GM12878 (cell line): ENCODE measurements at regions not wholly inside any gene's neighbourhood (a gene's known extent, or its start where the extent isn't known, plus 50 kb on each side); places are given as distances from the start of the nearest gene placed in this dataset.

Experiments used
- ATAC-seq: fragments of 200-7000 bp; cut with Tn5 transposase; 3 replicates; pipeline ENCODE4 v1.9.1; 2020; ENCODE audit warnings: mild to moderate bottlenecking, moderate library complexity
- BruUV-seq: library from RNA; stranded (reverse); fragments of 400-500 nt; replicated peaks from 2 replicates; lab custom pipeline; 2021; lab: Mats Ljungman, UMichigan
- CTCF ChIA-PET: fragments of 300-600 bp; sonication (Branson Sonifier 250); formaldehyde crosslinking; extraction: SDS; loops from one replicate; lab custom pipeline; 2021; ENCODE audit warnings: inconsistent platforms; lab: Yijun Ruan, JAX
- POLR2A ChIA-PET: fragments of 350-600 bp; formaldehyde crosslinking; extraction: SDS; loops from one replicate; lab custom pipeline; 2021; ENCODE audit warnings: inconsistent platforms; lab: Charles Lee
- RAD21 ChIA-PET: fragments of 300-600 bp; sonication (Branson Sonifier 250); formaldehyde crosslinking; loops from one replicate; lab custom pipeline; 2023; ENCODE audit warnings: antibody characterized with exemption; ENCODE audit not compliant: unreplicated experiment; lab: Charles Lee
- SMC1A ChIA-PET: fragments of 300-600 bp; sonication (Branson Sonifier 250); formaldehyde crosslinking; loops from one replicate; lab custom pipeline; 2023; ENCODE audit not compliant: unreplicated experiment, uncharacterized antibody; lab: Charles Lee
- DNase-seq: peaks from one replicate; pipeline ENCODE4 v3.0.0-alpha.2; 2011; ENCODE audit warnings: low read depth, low spot score
- FAIRE-seq: peaks from 3 replicates; lab custom pipeline; 2011; peaks lifted over from hg19 to GRCh38; lab: Jason Lieb, UNC
- H2AFZ ChIP-seq: 2 replicates; pipeline ENCODE4 v1.6.0; 2011; ENCODE audit warnings: low read depth, low read length, control low read depth; ENCODE audit not compliant: control insufficient read depth
- H3K27ac ChIP-seq: 2 replicates; pipeline ENCODE4 v1.5.1; 2011; ENCODE audit warnings: control low read depth; ENCODE audit not compliant: control insufficient read depth, insufficient read depth
- H3K27me3 ChIP-seq, 2 experiments: replicated peaks in 1 of 2; 2 replicates each; pipeline versions ENCODE4 v1.6.0 to v1.6.1; 2011; ENCODE audit warnings: low read length in 1 of 2; ENCODE audit not compliant: control insufficient read depth in 2 of 2, insufficient read depth in 2 of 2
- H3K36me3 ChIP-seq, 2 experiments: 2 replicates each; pipeline ENCODE4 v1.5.1; 2011; ENCODE audit warnings: low read length in 1 of 2; ENCODE audit not compliant: control insufficient read depth in 2 of 2, insufficient read depth in 2 of 2
- H3K4me1 ChIP-seq: 2 replicates; pipeline ENCODE4 v1.6.1; 2011; ENCODE audit warnings: mild to moderate bottlenecking, low read length, moderate library complexity, mixed read lengths; ENCODE audit not compliant: control insufficient read depth, insufficient read depth
- H3K4me2 ChIP-seq: 2 replicates; pipeline ENCODE4 v1.6.0; 2011; ENCODE audit warnings: control low read depth; ENCODE audit not compliant: control insufficient read depth, insufficient read depth
- H3K4me3 ChIP-seq: fragments of 200-600 bp; sonication (generic); 2 replicates; pipeline ENCODE4 v1.5.1; 2016
- H3K79me2 ChIP-seq: 2 replicates; pipeline ENCODE4 v1.6.0; 2011; ENCODE audit warnings: low read length; ENCODE audit not compliant: control insufficient read depth, insufficient read depth
- H3K9ac ChIP-seq: 2 replicates; pipeline ENCODE4 v1.8.0; 2011; ENCODE audit warnings: low read length, control low read depth, mixed read lengths; ENCODE audit not compliant: control insufficient read depth, insufficient read depth
- H3K9me3 ChIP-seq: replicated peaks from 3 replicates; pipeline ENCODE4 v1.5.1; 2011; ENCODE audit warnings: mild to moderate bottlenecking, low read length; ENCODE audit not compliant: control insufficient read depth, insufficient read depth
- H4K20me1 ChIP-seq: 2 replicates; pipeline ENCODE4 v1.6.0; 2011; ENCODE audit not compliant: control insufficient read depth, insufficient read depth
- BRCA1 ChIP-seq: IDR thresholded peaks from 2 replicates; pipeline ENCODE4 v1.6.1; 2011; ENCODE audit warnings: low read depth, low read length, improper control_type of control experiment
- CBX3 ChIP-seq: fragments of 200-600 bp; sonication (generic); IDR thresholded peaks from 2 replicates; pipeline ENCODE4 v1.6.1; 2016; ENCODE audit warnings: low read depth, borderline replicate concordance
- CBX5 ChIP-seq: sonication (generic); IDR thresholded peaks from 2 replicates; pipeline ENCODE4 v1.6.1; 2016; ENCODE audit warnings: low read depth, moderate library complexity, mild to moderate bottlenecking, inconsistent platforms
- CREM ChIP-seq: IDR thresholded peaks from 2 replicates; pipeline ENCODE4 v1.6.1; 2014; ENCODE audit warnings: antibody characterized with exemption, low read depth
- E2F4 ChIP-seq: IDR thresholded peaks from 2 replicates; pipeline ENCODE4 v1.6.1; 2012; ENCODE audit warnings: low read depth, low read length, improper control_type of control experiment
- EED ChIP-seq: sonication (generic); IDR thresholded peaks from 2 replicates; pipeline ENCODE4 v1.6.1; 2016; ENCODE audit warnings: antibody characterized with exemption, low read depth
- FOS ChIP-seq: IDR thresholded peaks from 3 replicates; pipeline ENCODE4 v1.6.1; 2011; ENCODE audit warnings: borderline replicate concordance; ENCODE audit not compliant: insufficient read length; ENCODE audit errors: extremely low read depth
- FOXK2 ChIP-seq: fragments of 450-650 bp; IDR thresholded peaks from 2 replicates; pipeline ENCODE4 v1.6.1; 2017; ENCODE audit warnings: mild to moderate bottlenecking, moderate library complexity
- KDM1A ChIP-seq: fragments of 200-600 bp; sonication (generic); IDR thresholded peaks from 2 replicates; pipeline ENCODE4 v1.6.1; 2016; ENCODE audit warnings: borderline replicate concordance
- RB1 ChIP-seq: fragments of 450-650 bp; formaldehyde crosslinking; IDR thresholded peaks from 2 replicates; pipeline ENCODE4 v1.6.1; 2017; ENCODE audit warnings: mild to moderate bottlenecking, borderline replicate concordance
- RCOR1 ChIP-seq: conservative IDR thresholded peaks from 2 replicates; pipeline ENCODE4 v1.6.1; 2012; ENCODE audit warnings: low read depth, low read length, improper control_type of control experiment
- RFX5 ChIP-seq: IDR thresholded peaks from 2 replicates; pipeline ENCODE4 v1.6.1; 2011; ENCODE audit warnings: low read depth, low read length, improper control_type of control experiment
- TARDBP ChIP-seq: IDR thresholded peaks from 2 replicates; pipeline ENCODE4 v1.6.1; 2016; ENCODE audit warnings: borderline replicate concordance
- WGBS: methylation state at CpG from one replicate; pipeline ENCODE4 v1.1.6; 2016; ENCODE audit warnings: low lambda C conversion rate; ENCODE audit not compliant: insufficient replicate concordance, insufficient coverage; ENCODE audit errors: missing lambda C conversion rate; 5-methylcytosine and 5-hydroxymethylcytosine counted together
- in situ Hi-C: fragments of 300-500 bp; cut with MboI; formaldehyde crosslinking; loops from 9 replicates; pipeline ENCODE4 v1.14.3; 2018; ENCODE audit warnings: mixed read lengths
- intact Hi-C: fragments of 100-400 bp; cut with micrococcal nuclease; formaldehyde crosslinking; loops from one replicate; pipeline ENCODE4 v1.14.2; 2022; ENCODE audit not compliant: unreplicated experiment
- TF ChIP-seq, protein P1 (sequence below): IDR thresholded peaks from 2 replicates; pipeline ENCODE4 v1.6.1; 2011; ENCODE audit warnings: borderline replicate concordance, low read depth, mild to moderate bottlenecking, moderate library complexity, mixed read lengths, low read length; ENCODE audit not compliant: insufficient read depth; ENCODE audit errors: extremely low read length
- TF ChIP-seq, protein P2 (sequence below): fragments of 450-650 bp; IDR thresholded peaks from 2 replicates; pipeline ENCODE4 v1.6.1; 2018; ENCODE audit warnings: borderline replicate concordance, mild to moderate bottlenecking; ENCODE audit not compliant: partially characterized antibody
- TF ChIP-seq, protein P3 (sequence below), 3 experiments: IDR thresholded peaks in 2 of 3; conservative IDR thresholded peaks in 1 of 3; 2 replicates each; pipeline ENCODE4 v1.5.1; 2011; ENCODE audit warnings: low read depth in 3 of 3, low read length in 3 of 3, mild to moderate bottlenecking in 3 of 3, control low read depth in 2 of 3, moderate library complexity in 2 of 3, inconsistent platforms in 1 of 3, mixed read lengths in 1 of 3; ENCODE audit not compliant: control insufficient read depth in 2 of 3, insufficient read depth in 1 of 3; ENCODE audit errors: extremely low read depth in 1 of 3

DNA sequence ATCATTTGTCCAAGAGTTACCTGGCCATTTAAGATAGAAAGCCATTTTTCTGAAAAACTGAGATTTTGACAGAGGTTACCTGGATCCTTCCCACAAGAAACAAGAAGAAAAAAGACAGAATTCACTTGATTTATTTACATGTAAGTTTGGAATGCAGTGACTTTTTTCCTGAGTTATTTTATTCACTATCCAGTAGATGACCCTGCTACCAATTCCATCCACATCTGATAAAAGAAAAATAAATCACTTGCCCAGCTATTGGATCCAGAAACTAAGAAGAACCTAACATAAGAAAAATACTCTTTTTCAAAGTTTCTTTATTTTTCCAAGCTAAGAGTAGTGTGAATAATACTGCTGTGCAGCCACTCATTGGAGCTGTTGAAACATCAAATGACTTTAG is 275.2 kb downstream of the CETN3 start (continued):
- TF ChIP-seq RCOR1, result no peak
- TF ChIP-seq FOXK2, result no peak
- no peak for TF ChIP-seq TARDBP

DNA sequence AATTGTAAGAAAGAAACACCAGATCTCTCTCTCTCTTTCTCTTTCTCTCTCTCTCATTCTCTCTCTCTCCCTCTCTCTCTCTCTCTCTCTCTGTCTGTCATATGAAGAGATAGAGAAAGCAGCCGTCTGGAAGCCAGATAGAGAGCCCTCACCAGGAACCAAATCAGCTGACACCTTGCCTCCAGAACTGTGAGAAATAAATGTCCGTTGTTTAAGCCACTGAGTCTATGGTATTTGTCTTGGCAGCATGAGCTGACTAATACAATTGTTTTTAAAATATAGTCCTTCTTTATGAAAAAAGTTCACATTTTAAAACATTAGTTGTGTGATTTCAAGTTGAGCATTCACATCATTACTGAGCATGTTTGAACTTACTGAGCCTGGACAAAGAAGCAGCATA is 275.6 kb downstream of the CETN3 start:
- Histone ChIP-seq H2AFZ (no peak overlapping the region), H3K4me2 (no peak overlapping the region), H3K27me3 (no peaks in the 10 kb centered on the region), H3K9ac (no peak overlapping the region), H3K36me3 (no peaks in the 10 kb centered on the region), H3K79me2 (no peaks in the 10 kb centered on the region), H3K27ac (no peak overlapping the region), H3K4me1 (peaks cover 12% of the 10 kb centered on the region), H3K4me3 (no peak overlapping the region), H4K20me1 (no peaks in the 10 kb centered on the region), H3K9me3 (no peaks in the 10 kb centered on the region)
- TF ChIP-seq, protein P1, sequence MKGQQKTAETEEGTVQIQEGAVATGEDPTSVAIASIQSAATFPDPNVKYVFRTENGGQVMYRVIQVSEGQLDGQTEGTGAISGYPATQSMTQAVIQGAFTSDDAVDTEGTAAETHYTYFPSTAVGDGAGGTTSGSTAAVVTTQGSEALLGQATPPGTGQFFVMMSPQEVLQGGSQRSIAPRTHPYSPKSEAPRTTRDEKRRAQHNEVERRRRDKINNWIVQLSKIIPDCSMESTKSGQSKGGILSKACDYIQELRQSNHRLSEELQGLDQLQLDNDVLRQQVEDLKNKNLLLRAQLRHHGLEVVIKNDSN, result no peak
- TF ChIP-seq RFX5, result no peak
- TF ChIP-seq, protein P2, sequence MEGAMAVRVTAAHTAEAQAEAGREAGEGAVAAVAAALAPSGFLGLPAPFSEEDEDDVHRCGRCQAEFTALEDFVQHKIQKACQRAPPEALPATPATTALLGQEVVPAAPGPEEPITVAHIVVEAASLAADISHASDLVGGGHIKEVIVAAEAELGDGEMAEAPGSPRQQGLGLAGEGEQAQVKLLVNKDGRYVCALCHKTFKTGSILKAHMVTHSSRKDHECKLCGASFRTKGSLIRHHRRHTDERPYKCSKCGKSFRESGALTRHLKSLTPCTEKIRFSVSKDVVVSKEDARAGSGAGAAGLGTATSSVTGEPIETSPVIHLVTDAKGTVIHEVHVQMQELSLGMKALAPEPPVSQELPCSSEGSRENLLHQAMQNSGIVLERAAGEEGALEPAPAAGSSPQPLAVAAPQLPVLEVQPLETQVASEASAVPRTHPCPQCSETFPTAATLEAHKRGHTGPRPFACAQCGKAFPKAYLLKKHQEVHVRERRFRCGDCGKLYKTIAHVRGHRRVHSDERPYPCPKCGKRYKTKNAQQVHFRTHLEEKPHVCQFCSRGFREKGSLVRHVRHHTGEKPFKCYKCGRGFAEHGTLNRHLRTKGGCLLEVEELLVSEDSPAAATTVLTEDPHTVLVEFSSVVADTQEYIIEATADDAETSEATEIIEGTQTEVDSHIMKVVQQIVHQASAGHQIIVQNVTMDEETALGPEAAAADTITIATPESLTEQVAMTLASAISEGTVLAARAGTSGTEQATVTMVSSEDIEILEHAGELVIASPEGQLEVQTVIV, result no peak
- no peak for TF ChIP-seq BRCA1
- no peak for TF ChIP-seq EED
- TF ChIP-seq KDM1A, result no peak
- TF ChIP-seq, protein P3, sequence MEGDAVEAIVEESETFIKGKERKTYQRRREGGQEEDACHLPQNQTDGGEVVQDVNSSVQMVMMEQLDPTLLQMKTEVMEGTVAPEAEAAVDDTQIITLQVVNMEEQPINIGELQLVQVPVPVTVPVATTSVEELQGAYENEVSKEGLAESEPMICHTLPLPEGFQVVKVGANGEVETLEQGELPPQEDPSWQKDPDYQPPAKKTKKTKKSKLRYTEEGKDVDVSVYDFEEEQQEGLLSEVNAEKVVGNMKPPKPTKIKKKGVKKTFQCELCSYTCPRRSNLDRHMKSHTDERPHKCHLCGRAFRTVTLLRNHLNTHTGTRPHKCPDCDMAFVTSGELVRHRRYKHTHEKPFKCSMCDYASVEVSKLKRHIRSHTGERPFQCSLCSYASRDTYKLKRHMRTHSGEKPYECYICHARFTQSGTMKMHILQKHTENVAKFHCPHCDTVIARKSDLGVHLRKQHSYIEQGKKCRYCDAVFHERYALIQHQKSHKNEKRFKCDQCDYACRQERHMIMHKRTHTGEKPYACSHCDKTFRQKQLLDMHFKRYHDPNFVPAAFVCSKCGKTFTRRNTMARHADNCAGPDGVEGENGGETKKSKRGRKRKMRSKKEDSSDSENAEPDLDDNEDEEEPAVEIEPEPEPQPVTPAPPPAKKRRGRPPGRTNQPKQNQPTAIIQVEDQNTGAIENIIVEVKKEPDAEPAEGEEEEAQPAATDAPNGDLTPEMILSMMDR (IDR thresholded peaks at IDR 0.05 in 2 of 3, conservative IDR thresholded peaks at IDR 0.05 in 1 of 3; ENCODE audit: control insufficient read depth in 2 of 3, extremely low read depth in 1 of 3, insufficient read depth in 1 of 3, low read depth in 3 of 3, low read length in 3 of 3), result no peak
- no peak for TF ChIP-seq FOS
- no peak for TF ChIP-seq CBX5
- TF ChIP-seq E2F4, result no peak
- no peak for TF ChIP-seq CREM
- no peak for TF ChIP-seq RB1
- TF ChIP-seq CBX3, result no peak
- CTCF ChIA-PET, result no interaction called here
- RAD21 ChIA-PET, result no interaction called here
- no TSS peak for BruUV-seq
- WGBS, result 47% methylated on average over 2 of the region's 2 CpGs
- intact Hi-C loops (no loop called here), in situ Hi-C loops (no loop called here)
- SMC1A ChIA-PET, result no interaction called here
- DNase-seq (no peak), ATAC-seq (no peak), FAIRE-seq (no peak)
- POLR2A ChIA-PET, result no interaction called here
